GM12878 (cell line): ENCODE measurements at regions not wholly inside any gene's neighbourhood (a gene's known extent, or its start where the extent isn't known, plus 50 kb on each side); places are given as distances from the start of the nearest gene placed in this dataset.

Source experiments
- ATAC-seq: fragments of 200-7000 bp; cut with Tn5 transposase; 3 replicates; pipeline ENCODE4 v1.9.1; 2020; ENCODE audit warnings: mild to moderate bottlenecking, moderate library complexity
- BruUV-seq: library from RNA; stranded (reverse); fragments of 400-500 nt; replicated peaks from 2 replicates; lab custom pipeline; 2021; lab: Mats Ljungman, UMichigan
- CTCF ChIA-PET: fragments of 300-600 bp; sonication (Branson Sonifier 250); formaldehyde crosslinking; extraction: SDS; loops from one replicate; lab custom pipeline; 2021; ENCODE audit warnings: inconsistent platforms; lab: Yijun Ruan, JAX
- POLR2A ChIA-PET: fragments of 350-600 bp; formaldehyde crosslinking; extraction: SDS; loops from one replicate; lab custom pipeline; 2021; ENCODE audit warnings: inconsistent platforms; lab: Charles Lee
- RAD21 ChIA-PET: fragments of 300-600 bp; sonication (Branson Sonifier 250); formaldehyde crosslinking; loops from one replicate; lab custom pipeline; 2023; ENCODE audit warnings: antibody characterized with exemption; ENCODE audit not compliant: unreplicated experiment; lab: Charles Lee
- SMC1A ChIA-PET: fragments of 300-600 bp; sonication (Branson Sonifier 250); formaldehyde crosslinking; loops from one replicate; lab custom pipeline; 2023; ENCODE audit not compliant: unreplicated experiment, uncharacterized antibody; lab: Charles Lee
- DNase-seq: peaks from one replicate; pipeline ENCODE4 v3.0.0-alpha.2; 2011; ENCODE audit warnings: low read depth, low spot score
- FAIRE-seq: peaks from 3 replicates; lab custom pipeline; 2011; peaks lifted over from hg19 to GRCh38; lab: Jason Lieb, UNC
- H2AFZ ChIP-seq: 2 replicates; pipeline ENCODE4 v1.6.0; 2011; ENCODE audit warnings: low read depth, low read length, control low read depth; ENCODE audit not compliant: control insufficient read depth
- H3K27ac ChIP-seq: 2 replicates; pipeline ENCODE4 v1.5.1; 2011; ENCODE audit warnings: control low read depth; ENCODE audit not compliant: control insufficient read depth, insufficient read depth
- H3K27me3 ChIP-seq, 2 experiments: replicated peaks in 1 of 2; 2 replicates each; pipeline versions ENCODE4 v1.6.0 to v1.6.1; 2011; ENCODE audit warnings: low read length in 1 of 2; ENCODE audit not compliant: control insufficient read depth in 2 of 2, insufficient read depth in 2 of 2
- H3K36me3 ChIP-seq, 2 experiments: 2 replicates each; pipeline ENCODE4 v1.5.1; 2011; ENCODE audit warnings: low read length in 1 of 2; ENCODE audit not compliant: control insufficient read depth in 2 of 2, insufficient read depth in 2 of 2
- H3K4me1 ChIP-seq: 2 replicates; pipeline ENCODE4 v1.6.1; 2011; ENCODE audit warnings: mild to moderate bottlenecking, low read length, moderate library complexity, mixed read lengths; ENCODE audit not compliant: control insufficient read depth, insufficient read depth
- H3K4me2 ChIP-seq: 2 replicates; pipeline ENCODE4 v1.6.0; 2011; ENCODE audit warnings: control low read depth; ENCODE audit not compliant: control insufficient read depth, insufficient read depth
- H3K4me3 ChIP-seq: fragments of 200-600 bp; sonication (generic); 2 replicates; pipeline ENCODE4 v1.5.1; 2016
- H3K79me2 ChIP-seq: 2 replicates; pipeline ENCODE4 v1.6.0; 2011; ENCODE audit warnings: low read length; ENCODE audit not compliant: control insufficient read depth, insufficient read depth
- H3K9ac ChIP-seq: 2 replicates; pipeline ENCODE4 v1.8.0; 2011; ENCODE audit warnings: low read length, control low read depth, mixed read lengths; ENCODE audit not compliant: control insufficient read depth, insufficient read depth
- H3K9me3 ChIP-seq: replicated peaks from 3 replicates; pipeline ENCODE4 v1.5.1; 2011; ENCODE audit warnings: mild to moderate bottlenecking, low read length; ENCODE audit not compliant: control insufficient read depth, insufficient read depth
- H4K20me1 ChIP-seq: 2 replicates; pipeline ENCODE4 v1.6.0; 2011; ENCODE audit not compliant: control insufficient read depth, insufficient read depth
- ATF7 ChIP-seq: fragments of 450-650 bp; IDR thresholded peaks from 2 replicates; pipeline ENCODE4 v1.6.1; 2016; ENCODE audit warnings: low read depth, mild to moderate bottlenecking
- EGR1 ChIP-seq, 2 experiments: IDR thresholded peaks; 1 replicate in 1 of 2; 2 replicates in 1 of 2; pipeline ENCODE4 v1.6.1; 2011 to 2012; ENCODE audit warnings: low read depth in 2 of 2, low read length in 2 of 2, borderline replicate concordance in 1 of 2, mild to moderate bottlenecking in 1 of 2, moderate library complexity in 1 of 2
- FOS ChIP-seq: IDR thresholded peaks from 3 replicates; pipeline ENCODE4 v1.6.1; 2011; ENCODE audit warnings: borderline replicate concordance; ENCODE audit not compliant: insufficient read length; ENCODE audit errors: extremely low read depth
- GATAD2B ChIP-seq: fragments of 450-650 bp; conservative IDR thresholded peaks from 2 replicates; pipeline ENCODE4 v1.6.1; 2017; ENCODE audit warnings: low read depth, mild to moderate bottlenecking, moderate library complexity
- MTA2 ChIP-seq: fragments of 450-650 bp; IDR thresholded peaks from 2 replicates; pipeline ENCODE4 v1.6.1; 2016; ENCODE audit warnings: low read depth, mild to moderate bottlenecking, moderate library complexity
- MYC ChIP-seq: IDR thresholded peaks from 2 replicates; pipeline ENCODE4 v1.6.1; 2011; ENCODE audit warnings: mild to moderate bottlenecking, low read length, moderate library complexity, inconsistent platforms; ENCODE audit not compliant: insufficient read depth, insufficient replicate concordance, insufficient read length, severe bottlenecking
- PKNOX1 ChIP-seq: fragments of 450-650 bp; IDR thresholded peaks from 2 replicates; pipeline ENCODE4 v1.6.1; 2016; ENCODE audit warnings: mild to moderate bottlenecking
- REST ChIP-seq: IDR thresholded peaks from 2 replicates; pipeline ENCODE4 v1.6.1; 2012; ENCODE audit warnings: mild to moderate bottlenecking, low read depth, low read length
- YBX1 ChIP-seq: fragments of 450-650 bp; IDR thresholded peaks from 2 replicates; pipeline ENCODE4 v1.6.1; 2016; ENCODE audit warnings: antibody characterized with exemption
- ZNF384 ChIP-seq: IDR thresholded peaks from 2 replicates; pipeline ENCODE4 v1.6.1; 2012; ENCODE audit warnings: low read depth, mild to moderate bottlenecking, low read length, improper control_type of control experiment, borderline replicate concordance
- WGBS: methylation state at CpG from one replicate; pipeline ENCODE4 v1.1.6; 2016; ENCODE audit warnings: low lambda C conversion rate; ENCODE audit not compliant: insufficient replicate concordance, insufficient coverage; ENCODE audit errors: missing lambda C conversion rate; 5-methylcytosine and 5-hydroxymethylcytosine counted together
- in situ Hi-C: fragments of 300-500 bp; cut with MboI; formaldehyde crosslinking; loops from 9 replicates; pipeline ENCODE4 v1.14.3; 2018; ENCODE audit warnings: mixed read lengths
- intact Hi-C: fragments of 100-400 bp; cut with micrococcal nuclease; formaldehyde crosslinking; loops from one replicate; pipeline ENCODE4 v1.14.2; 2022; ENCODE audit not compliant: unreplicated experiment
- TF ChIP-seq, protein P1 (sequence below): IDR thresholded peaks from 2 replicates; pipeline ENCODE4 v1.6.1; 2011; ENCODE audit warnings: borderline replicate concordance, low read depth, mild to moderate bottlenecking, moderate library complexity, low read length; ENCODE audit not compliant: insufficient read depth, poor library complexity, severe bottlenecking

- ATAC-seq (no peak), DNase-seq (no peak), FAIRE-seq (no peak)
- ChIA-PET POLR2A (no interaction called here), RAD21 (no interaction called here), SMC1A (no interaction called here), CTCF (no interaction called here)
- H3K9ac ChIP-seq, result no peak overlapping the region
- H3K27ac ChIP-seq, result no peak overlapping the region
- 22% methylated on average over 4 of the region's 4 CpGs for WGBS
- H3K4me3 ChIP-seq, result no peak overlapping the region
- no peaks in the 10 kb centered on the region for H4K20me1 ChIP-seq
- H3K9me3 ChIP-seq, result no peaks in the 10 kb centered on the region
- no peaks in the 10 kb centered on the region for H3K79me2 ChIP-seq
- BruUV-seq, result no TSS peak
- intact Hi-C loops (no loop called here), in situ Hi-C loops (no loop called here)
- H3K4me2 ChIP-seq, result no peak overlapping the region
- no peaks in the 10 kb centered on the region for H3K36me3 ChIP-seq
- TF ChIP-seq EGR1 (IDR thresholded peaks at IDR 0.05; ENCODE audit: borderline replicate concordance in 1 of 2, low read depth in 2 of 2, low read length in 2 of 2) (no peak), ATF7 (peak; percentile 43; the same call in 1 of the 2 replicates)
- no peak overlapping the region for H2AFZ ChIP-seq
- H3K27me3 ChIP-seq, result no peaks in the 10 kb centered on the region
- no peaks in the 10 kb centered on the region for H3K4me1 ChIP-seq
Observed at GRCh38 chr4:188383180-188383579, 243.9 kb downstream of the TRIML1 start.

DNA sequence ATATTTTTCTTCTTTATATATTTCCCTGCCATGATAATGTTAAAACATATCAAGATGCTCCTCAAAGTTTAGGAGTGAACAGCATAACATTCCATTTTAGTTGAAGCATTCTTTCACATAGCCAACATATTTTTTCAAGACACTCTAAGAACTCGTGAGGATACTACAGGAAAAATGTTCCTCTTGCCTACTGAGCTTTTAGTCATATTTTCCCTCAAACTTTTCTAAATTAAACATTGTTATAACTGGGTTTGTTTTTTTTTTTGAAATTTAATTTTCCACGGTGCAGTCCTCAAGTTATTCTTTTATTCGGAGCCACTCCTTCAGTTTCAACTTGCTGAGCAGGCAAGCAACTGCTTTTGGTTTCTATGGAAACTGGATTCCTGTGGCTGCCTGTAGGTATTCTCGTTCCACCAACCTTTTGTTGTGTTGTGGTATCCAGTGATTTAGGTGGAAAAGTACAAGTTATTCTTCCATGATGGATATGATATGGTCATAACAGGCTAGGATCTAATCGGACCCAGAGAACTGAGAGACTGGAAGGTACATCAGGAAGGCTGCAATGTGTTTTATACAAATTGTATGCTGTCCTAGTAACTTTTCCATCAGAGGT, 248.0 kb downstream of the TRIML1 start:
- Histone ChIP-seq H3K4me3 (no peak overlapping the region), H4K20me1 (no peaks in the 10 kb centered on the region), H3K4me1 (no peaks in the 10 kb centered on the region), H2AFZ (no peak overlapping the region), H3K9me3 (no peaks in the 10 kb centered on the region), H3K36me3 (no peaks in the 10 kb centered on the region), H3K27ac (no peak overlapping the region), H3K4me2 (no peak overlapping the region), H3K79me2 (no peaks in the 10 kb centered on the region), H3K27me3 (no peaks in the 10 kb centered on the region), H3K9ac (no peak overlapping the region)
- ChIA-PET POLR2A (no interaction called here), SMC1A (no interaction called here), RAD21 (interaction anchor here (0.6 kb wide), 1 partner anchor 226 kb away, joined by 3 read pairs; no protein-coding TSS in a partner anchor), CTCF (no interaction called here)
- in situ Hi-C loops (no loop called here), intact Hi-C loops (no loop called here)
- WGBS, result 1% methylated on average over 5 of the region's 5 CpGs
- DNase-seq, result no peak
- no peak for FAIRE-seq
- no TSS peak for BruUV-seq
- no peak for ATAC-seq
- TF ChIP-seq YBX1 (no peak), REST (no peak), GATAD2B (no peak), ZNF384 (no peak), FOS (no peak), MYC (no peak), MTA2 (no peak), PKNOX1 (no peak)
- TF ChIP-seq, protein P1, sequence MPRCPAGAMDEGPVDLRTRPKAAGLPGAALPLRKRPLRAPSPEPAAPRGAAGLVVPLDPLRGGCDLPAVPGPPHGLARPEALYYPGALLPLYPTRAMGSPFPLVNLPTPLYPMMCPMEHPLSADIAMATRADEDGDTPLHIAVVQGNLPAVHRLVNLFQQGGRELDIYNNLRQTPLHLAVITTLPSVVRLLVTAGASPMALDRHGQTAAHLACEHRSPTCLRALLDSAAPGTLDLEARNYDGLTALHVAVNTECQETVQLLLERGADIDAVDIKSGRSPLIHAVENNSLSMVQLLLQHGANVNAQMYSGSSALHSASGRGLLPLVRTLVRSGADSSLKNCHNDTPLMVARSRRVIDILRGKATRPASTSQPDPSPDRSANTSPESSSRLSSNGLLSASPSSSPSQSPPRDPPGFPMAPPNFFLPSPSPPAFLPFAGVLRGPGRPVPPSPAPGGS, result no peak
